Neutrophil (primary cell): ENCODE measurements at regions not wholly inside any gene's neighbourhood (a gene's known extent, or its start where the extent isn't known, plus 50 kb on each side); places are given as distances from the start of the nearest gene placed in this dataset.

Experiments used
- H3K27ac ChIP-seq: fragments of 200-600 bp; sonication (generic); 2 replicates; pipeline ENCODE4 v1.5.1; 2016; ENCODE audit warnings: mild to moderate bottlenecking, moderate library complexity
- H3K27me3 ChIP-seq: fragments of 200-600 bp; sonication (generic); 2 replicates; pipeline ENCODE4 v1.6.0; 2016; ENCODE audit warnings: mild to moderate bottlenecking
- H3K36me3 ChIP-seq: fragments of 200-600 bp; sonication (generic); 2 replicates; pipeline ENCODE4 v1.5.1; 2017
- H3K4me1 ChIP-seq, 2 experiments: fragments of 200-600 bp in 1 of 2; sonication (generic) in 1 of 2; 1 replicate in 1 of 2; 2 replicates in 1 of 2; pipeline versions ENCODE4 v1.5.1 to v1.6.1; 2013 to 2016; ENCODE audit warnings: low read depth in 1 of 2, low read length in 1 of 2, mild to moderate bottlenecking in 1 of 2, moderate library complexity in 1 of 2; ENCODE audit not compliant: control insufficient read depth in 1 of 2, insufficient read depth in 1 of 2
- H3K4me3 ChIP-seq, 2 experiments: fragments of 200-600 bp in 1 of 2; sonication (generic) in 1 of 2; 1 replicate in 1 of 2; 2 replicates in 1 of 2; pipeline ENCODE4 v1.5.1; 2013 to 2016; ENCODE audit warnings: low read depth in 1 of 2, low read length in 1 of 2, mild to moderate bottlenecking in 1 of 2, moderate library complexity in 1 of 2
- H3K9me3 ChIP-seq: fragments of 200-600 bp; sonication (generic); 2 replicates; pipeline ENCODE4 v1.5.1; 2016
- TF ChIP-seq, protein P1 (sequence below): fragments of 200-600 bp; sonication (generic); IDR thresholded peaks from 2 replicates; pipeline ENCODE4 v1.5.1; 2016; ENCODE audit warnings: antibody characterized with exemption

DNA sequence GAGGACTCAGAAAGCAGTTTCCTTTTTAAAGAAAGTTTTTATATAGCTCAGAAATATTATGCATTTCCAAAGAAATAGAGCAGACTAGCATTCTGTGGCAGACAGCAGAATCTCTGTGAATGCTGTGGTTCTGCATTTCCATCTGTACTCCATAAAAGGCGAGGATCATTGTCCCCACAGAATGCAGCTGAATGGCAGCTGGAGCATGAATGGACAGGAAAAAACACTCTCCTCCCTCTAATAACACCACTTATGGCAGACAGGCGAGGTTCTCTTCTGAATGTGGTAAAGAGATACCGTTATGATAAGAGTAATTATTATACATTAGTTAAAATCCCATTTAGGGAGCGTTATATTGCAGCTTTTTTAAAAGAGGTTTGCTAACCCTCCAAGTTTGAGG is 81.4 kb upstream of the WLS start:
- H3K36me3 ChIP-seq: no peaks in the 10 kb centered on the region
- H3K27ac ChIP-seq: no peak overlapping the region
- TF ChIP-seq, protein P1, sequence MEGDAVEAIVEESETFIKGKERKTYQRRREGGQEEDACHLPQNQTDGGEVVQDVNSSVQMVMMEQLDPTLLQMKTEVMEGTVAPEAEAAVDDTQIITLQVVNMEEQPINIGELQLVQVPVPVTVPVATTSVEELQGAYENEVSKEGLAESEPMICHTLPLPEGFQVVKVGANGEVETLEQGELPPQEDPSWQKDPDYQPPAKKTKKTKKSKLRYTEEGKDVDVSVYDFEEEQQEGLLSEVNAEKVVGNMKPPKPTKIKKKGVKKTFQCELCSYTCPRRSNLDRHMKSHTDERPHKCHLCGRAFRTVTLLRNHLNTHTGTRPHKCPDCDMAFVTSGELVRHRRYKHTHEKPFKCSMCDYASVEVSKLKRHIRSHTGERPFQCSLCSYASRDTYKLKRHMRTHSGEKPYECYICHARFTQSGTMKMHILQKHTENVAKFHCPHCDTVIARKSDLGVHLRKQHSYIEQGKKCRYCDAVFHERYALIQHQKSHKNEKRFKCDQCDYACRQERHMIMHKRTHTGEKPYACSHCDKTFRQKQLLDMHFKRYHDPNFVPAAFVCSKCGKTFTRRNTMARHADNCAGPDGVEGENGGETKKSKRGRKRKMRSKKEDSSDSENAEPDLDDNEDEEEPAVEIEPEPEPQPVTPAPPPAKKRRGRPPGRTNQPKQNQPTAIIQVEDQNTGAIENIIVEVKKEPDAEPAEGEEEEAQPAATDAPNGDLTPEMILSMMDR: no peak
- no peaks in the 10 kb centered on the region for H3K9me3 ChIP-seq
- H3K27me3 ChIP-seq: no peaks in the 10 kb centered on the region
- H3K4me3 ChIP-seq: no peak overlapping the region
- no peaks in the 10 kb centered on the region for H3K4me1 ChIP-seq

DNA sequence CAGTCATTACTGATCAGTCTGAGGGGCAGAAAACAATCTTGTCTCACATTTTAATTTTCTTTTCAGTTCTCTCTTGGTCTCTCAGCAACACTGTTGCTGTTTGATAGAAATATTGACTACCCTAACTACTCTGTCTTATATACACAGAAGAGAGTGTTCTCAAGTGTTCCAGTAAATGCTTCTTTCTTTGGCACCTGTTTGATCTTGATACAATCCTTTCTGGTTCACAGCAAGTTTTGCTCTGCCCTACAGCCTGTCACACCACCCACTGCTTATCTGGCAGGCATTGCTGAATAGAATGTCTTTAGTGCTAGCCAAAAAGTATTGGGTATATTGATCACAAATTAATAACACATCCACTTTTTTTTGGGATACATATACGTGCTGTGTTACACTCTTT is 75.7 kb upstream of the WLS start:
- no peaks in the 10 kb centered on the region for H3K27me3 ChIP-seq
- no peaks in the 10 kb centered on the region for H3K4me1 ChIP-seq
- H3K36me3 ChIP-seq: no peaks in the 10 kb centered on the region
- TF ChIP-seq, protein P1: no peak
- H3K4me3 ChIP-seq: no peak overlapping the region
- H3K27ac ChIP-seq: no peak overlapping the region
- no peaks in the 10 kb centered on the region for H3K9me3 ChIP-seq

DNA sequence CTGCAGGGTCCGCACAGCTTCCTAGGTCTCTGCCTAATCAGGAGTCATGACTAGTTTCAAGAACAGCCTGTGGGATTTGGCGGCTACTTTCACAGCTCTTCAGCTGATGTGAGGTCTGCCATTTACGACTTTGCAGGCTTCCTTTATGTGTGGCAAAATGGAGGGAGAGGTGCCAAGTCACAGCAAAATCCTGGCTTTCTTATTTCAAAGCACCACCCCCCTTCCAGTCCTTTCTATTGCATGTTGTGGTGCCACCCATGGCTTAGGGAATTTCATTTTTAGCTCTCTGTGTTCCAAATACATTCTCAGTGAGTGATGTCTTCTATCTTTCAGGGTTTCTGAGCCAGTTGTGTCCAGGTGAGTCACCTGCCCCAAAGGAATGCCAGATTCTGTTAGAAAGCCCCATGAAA is 75.1 kb upstream of the WLS start:
- no peaks in the 10 kb centered on the region for H3K9me3 ChIP-seq
- H3K27ac ChIP-seq: no peak overlapping the region
- H3K4me1 ChIP-seq: no peaks in the 10 kb centered on the region
- no peaks in the 10 kb centered on the region for H3K27me3 ChIP-seq
- TF ChIP-seq, protein P1: no peak
- H3K36me3 ChIP-seq: no peaks in the 10 kb centered on the region
- H3K4me3 ChIP-seq: no peak overlapping the region

DNA sequence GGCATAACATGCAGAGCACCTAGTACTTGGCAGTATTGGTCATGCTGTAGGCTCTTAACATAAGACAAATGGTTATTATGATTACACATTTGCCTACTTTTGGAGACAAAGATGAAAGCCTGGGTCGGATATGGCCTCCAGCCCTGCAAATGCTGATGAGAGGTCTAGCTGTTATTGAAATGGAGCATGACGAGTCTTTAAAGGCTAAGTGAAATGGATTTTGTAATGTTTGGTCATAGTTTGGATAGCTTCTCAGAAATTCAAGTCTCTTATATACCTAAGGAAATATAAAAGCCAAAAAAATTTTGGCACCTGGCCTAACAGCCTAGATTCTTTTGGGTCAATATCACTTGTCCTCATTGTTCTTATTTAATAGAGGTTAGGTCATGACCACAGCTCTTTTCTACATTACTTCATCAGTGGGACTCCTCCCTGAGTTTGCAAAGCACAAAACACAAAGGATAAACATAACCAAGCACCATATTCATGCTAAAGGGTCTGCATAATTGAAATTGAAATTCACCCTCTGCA is 69.2 kb upstream of the WLS start:
- no peak overlapping the region for H3K4me3 ChIP-seq
- TF ChIP-seq, protein P1: no peak
- H3K27ac ChIP-seq: no peak overlapping the region
- H3K9me3 ChIP-seq: no peaks in the 10 kb centered on the region
- H3K4me1 ChIP-seq: no peaks in the 10 kb centered on the region
- H3K27me3 ChIP-seq: no peaks in the 10 kb centered on the region
- no peaks in the 10 kb centered on the region for H3K36me3 ChIP-seq

DNA sequence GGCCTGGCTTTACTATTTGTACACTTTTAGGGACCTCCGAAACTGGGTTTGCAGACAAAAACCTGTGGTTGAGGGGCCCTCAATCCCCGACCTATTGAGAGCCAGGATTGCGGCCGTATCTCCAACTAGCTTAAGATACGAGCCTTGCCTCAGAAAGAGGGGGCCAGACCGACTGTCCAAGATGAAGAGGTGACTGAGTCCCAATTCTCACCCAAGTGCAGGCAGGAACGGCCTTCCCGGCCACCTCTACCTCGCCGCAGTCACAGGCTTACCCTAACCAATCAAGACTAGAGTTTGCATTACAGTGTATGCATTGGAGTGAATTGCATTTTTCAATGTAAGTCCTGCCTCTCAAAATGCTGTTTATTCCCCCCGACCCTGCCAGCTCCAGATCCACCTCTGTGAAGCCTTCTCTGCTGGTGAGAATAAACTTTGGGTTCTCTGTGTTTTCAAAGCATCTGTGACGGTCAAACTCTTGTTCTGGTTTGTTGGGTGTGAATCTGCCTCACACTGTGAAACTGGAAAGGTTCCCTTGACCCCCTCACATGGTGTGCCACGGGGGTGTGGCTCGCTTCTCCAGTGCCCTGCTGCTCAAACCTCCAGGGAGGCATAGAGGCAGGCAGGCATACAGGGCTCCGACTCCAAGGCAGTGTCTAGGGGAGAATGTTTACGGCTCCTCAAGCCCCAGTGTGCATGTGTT is 62.2 kb upstream of the WLS start:
- Histone ChIP-seq H3K36me3 (no peaks in the 10 kb centered on the region), H3K27ac (no peak overlapping the region), H3K4me3 (no peak overlapping the region), H3K27me3 (peaks cover 4% of the 10 kb centered on the region), H3K4me1 (peaks cover 9 to 16% of the 10 kb centered on the region in 2 experiments), H3K9me3 (no peaks in the 10 kb centered on the region)
- TF ChIP-seq, protein P1: no peak
